HPDE6-E6E7 (cell line): ENCODE measurements at regions not wholly inside any gene's neighbourhood (a gene's known extent, or its start where the extent isn't known, plus 50 kb on each side); places are given as distances from the start of the nearest gene placed in this dataset.

Experiments
- DNase-seq: peaks from one replicate; pipeline ENCODE4 v3.0.0; 2011; ENCODE audit warnings: missing footprints; ENCODE audit errors: extremely low spot score

GRCh38 chr3:135865085-135865484 is 100.4 kb upstream of the PPP2R3A start:
- no peak for DNase-seq

DNA sequence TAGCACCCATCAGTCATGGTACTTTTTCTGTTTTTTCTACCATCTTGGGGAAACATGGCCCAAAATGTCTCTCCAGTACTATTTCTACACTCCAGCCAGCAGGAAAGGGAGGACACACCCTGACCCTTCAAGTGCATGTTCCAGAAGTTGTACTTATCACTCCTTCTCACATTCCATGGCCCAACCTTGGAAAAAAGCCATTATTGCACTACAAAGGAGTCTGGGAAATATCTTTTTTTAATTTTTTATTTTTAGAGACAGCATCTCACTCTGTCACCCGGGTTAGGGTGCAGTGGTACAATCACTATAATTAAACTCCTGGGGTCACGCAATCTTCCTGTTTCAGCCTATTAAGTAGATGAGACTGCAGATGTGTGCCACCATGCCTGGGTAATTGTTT is 100.0 kb upstream of the PPP2R3A start:
- no peak for DNase-seq

GRCh38 chr3:135867911-135868310 is 97.6 kb upstream of the PPP2R3A start:
- no peak for DNase-seq

- no peak for DNase-seq
Measured at GRCh38 chr3:135868801-135869200, 96.7 kb upstream of the PPP2R3A start.

- DNase-seq, result no peak
Measured at GRCh38 chr3:135869439-135870105, 96.0 kb upstream of the PPP2R3A start.

DNA sequence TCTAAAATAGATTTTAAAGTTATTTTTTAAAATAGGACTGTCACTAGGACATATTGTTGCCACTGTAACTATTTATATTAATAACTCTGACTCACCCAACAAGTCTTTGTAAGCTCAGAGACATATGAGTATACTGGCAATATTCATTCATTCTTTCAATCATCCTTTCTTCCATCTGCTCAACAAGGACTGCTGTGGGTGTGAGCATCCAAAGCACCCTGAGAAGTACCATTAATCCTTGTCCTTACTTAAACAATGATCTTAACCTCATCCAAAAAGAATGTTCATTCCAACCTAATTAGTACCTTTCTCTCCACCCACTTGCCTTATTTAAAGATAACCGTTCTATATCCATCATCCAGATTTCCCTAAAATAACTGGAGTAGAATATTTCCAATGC is 94.2 kb upstream of the PPP2R3A start:
- DNase-seq, result no peak

GRCh38 chr3:135874035-135874434 is 91.5 kb upstream of the PPP2R3A start:
- DNase-seq, result no peak

DNA sequence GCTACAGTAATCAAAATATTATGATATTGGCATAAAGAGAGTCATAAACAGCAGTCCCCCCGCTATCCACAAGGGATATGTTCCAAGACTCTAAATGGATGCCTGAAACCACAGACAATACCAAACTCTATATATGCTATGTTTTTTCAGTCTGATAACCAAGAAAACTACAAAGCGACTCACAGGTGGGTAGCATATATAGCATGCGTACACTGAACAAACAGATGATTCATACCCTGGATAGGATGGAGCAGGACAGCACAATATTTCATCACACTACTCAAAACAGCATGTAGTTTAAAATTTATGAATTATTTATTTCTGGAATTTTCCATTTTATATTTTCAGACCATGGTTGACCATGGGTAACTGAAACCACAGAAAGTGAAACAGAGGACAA is 87.0 kb upstream of the PPP2R3A start:
- DNase-seq, result no peak

DNA sequence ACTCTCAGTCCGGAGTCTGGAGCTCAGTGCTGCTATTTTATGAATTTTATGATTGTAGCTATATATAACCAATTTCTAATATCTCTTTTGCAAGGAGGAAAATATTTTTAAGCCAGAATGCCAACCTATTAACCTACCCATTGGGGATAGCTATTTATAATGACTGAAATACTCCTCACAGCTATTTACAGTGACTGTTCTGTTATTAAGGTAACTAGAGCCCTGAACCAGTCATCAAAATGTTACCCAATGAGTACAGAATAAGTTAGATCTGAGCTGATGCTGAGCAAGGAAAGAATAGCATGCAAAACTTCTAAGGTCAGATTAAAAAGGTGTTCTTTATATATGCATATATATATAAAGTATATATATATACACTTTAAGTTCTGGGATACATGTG is 79.6 kb upstream of the PPP2R3A start:
- no peak for DNase-seq

DNA sequence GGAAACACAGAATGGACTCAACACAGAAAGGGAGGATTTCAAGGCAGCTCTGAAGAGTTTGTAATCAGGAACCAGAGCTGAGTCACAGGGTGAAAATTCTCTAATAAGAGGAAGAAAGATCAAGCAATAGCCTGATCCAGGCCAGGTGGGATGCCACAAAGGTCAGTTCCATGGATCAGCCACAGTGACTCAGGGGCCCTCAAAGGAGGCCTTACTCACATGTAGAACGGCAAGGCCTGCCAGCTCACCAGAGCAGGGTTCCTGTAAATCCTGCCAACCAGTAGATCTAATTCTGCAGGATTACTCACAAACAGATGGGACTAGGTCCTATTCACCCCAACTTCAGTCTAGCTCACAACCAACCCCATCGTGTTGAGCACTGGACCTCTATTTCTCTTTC is 78.3 kb upstream of the PPP2R3A start:
- peak; percentile 35 for DNase-seq

GRCh38 chr3:135889443-135889842 is 76.1 kb upstream of the PPP2R3A start:
- no peak for DNase-seq

- no peak for DNase-seq
Measured at GRCh38 chr3:135891121-135891520, 74.4 kb upstream of the PPP2R3A start.

- peak; percentile 63 for DNase-seq
Measured at GRCh38 chr3:135895106-135895733, 70.3 kb upstream of the PPP2R3A start.

DNA sequence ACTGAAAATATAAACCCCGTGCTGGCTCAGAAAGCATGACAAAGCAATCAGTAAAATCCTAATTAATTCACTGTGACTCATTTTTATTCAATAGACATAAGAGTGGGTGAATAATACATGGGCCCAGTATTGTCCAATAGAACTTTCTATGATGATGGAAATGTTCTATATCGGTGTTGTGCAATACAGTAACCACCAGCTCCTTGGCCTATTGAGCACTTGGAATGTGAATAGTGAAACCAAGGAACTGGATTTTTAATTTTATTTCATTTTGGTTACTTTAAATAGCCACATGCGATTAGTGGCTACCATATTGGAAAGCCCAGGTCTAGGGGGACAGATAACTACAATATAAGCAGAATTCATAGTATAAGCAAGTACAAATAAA is 69.8 kb upstream of the PPP2R3A start:
- DNase-seq, result no peak

- no peak for DNase-seq
Measured at GRCh38 chr3:135896613-135897012, 68.9 kb upstream of the PPP2R3A start.

GRCh38 chr3:135897715-135898114 is 67.8 kb upstream of the PPP2R3A start:
- no peak for DNase-seq

DNA sequence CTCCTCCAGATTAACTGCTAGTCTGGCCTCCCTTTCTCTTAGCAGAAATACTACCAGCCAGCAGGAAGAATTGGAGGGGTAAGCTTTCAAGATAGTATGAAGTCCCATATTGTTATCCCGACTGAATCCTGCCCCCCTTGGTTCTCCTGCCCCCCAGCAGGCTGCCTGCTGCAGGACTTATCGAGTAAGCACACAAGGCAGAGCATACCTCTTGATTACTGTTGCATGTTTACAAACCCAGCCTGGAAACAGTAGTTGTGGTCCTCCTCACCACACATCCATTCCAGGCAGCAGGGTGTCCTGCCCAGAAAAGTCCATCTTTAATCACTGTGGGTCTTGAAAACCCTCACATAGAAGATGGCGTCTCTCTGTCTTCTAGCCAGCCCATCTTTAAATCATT is 66.8 kb upstream of the PPP2R3A start:
- DNase-seq, result no peak

DNA sequence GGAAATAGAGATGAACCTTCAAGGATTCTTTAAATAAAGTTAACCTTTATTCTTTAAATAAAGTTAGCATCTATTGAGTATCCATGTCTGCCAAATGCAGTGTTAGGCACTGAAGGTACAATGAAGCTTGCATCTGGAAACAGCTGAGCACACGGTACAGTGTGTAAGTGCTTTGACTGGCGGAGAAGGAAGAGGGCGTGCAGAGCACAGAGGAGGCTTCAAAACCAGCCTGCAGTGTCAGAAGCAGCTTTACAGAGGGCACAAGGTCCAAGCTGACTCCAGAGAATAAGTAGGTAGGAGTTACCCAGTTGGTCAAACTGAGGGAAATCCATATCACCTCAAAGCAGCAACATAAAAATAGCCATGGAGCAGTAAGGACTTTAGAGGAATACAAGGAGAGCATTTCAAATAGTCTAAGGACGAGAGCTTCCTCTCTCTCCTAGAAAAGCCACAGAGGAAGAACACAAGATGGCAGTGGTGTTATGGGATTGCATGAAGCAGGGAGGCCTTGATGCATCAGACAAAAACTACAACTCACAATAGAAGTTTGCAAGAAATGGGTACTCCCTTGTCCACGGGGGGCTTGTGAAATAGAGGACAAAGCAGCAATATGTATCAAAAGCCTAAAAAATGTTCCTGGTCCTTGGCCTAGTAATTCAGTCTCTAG is 60.3 kb upstream of the PPP2R3A start:
- DNase-seq, result no peak

GRCh38 chr3:135907422-135908165 is 57.9 kb upstream of the PPP2R3A start:
- no peak for DNase-seq

- peak; percentile 90 for DNase-seq
Measured at GRCh38 chr3:135908225-135908624, 57.3 kb upstream of the PPP2R3A start.

DNA sequence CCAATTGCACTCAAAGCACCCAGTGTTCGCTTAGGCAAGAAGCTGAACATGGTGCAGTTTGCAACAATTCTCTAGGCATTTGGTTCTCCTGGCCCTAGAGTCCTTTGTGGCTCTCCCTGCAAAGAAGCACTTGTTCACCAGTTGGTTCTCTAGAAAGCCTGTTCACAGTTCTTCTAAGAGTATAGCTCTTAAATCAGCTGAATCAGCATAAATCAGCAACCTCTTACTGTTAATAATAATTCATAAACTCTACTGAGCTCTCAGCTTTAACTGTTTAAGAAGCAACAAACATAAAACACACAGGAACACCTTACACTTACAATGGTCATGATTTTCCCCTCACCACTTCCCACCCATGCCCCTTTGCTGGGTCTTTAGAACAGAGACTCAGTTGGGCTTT is 56.8 kb upstream of the PPP2R3A start:
- no peak for DNase-seq

DNA sequence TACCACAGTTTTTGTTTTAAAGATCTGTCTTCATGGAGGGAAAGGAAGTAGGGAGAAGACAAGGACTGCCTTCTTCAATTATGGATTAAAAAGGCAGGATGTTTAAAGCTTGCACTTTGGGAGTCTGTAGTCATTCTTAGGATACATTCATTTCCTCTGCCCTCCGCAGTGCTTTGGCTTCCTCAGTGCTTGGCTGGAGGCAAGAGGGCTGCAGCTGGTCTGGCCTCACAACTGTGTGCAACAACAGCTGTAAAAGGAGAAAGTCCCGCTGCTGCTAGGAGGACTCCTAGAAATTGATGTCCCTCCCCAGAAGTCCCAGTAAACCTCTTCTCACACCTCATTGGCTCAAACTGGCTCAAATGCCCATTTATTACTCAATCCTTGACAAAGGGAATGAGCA is 54.4 kb upstream of the PPP2R3A start:
- DNase-seq, result no peak

DNA sequence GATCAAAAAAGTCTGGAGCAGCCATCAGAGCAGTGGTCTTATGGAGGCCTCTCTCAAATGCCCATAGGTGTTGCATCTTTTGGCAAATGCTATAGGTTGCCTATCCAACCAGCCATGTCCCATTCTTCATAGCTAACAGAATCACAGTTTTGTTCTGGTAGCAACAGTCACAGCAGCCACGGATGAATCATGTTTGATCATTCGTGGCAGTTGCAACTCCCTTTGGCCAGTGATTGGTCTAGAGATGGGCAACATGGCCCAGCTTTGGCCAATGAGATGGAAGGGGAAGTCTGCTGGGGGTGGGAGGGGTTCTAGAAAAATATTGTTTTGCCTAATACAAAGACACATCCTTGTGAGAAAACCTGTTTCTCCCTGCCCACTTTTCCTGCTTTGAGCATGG is 50.3 kb upstream of the PPP2R3A start:
- DNase-seq, result no peak
